GM10266 (cell line): ENCODE measurements at regions not wholly inside any gene's neighbourhood (a gene's known extent, or its start where the extent isn't known, plus 50 kb on each side); places are given as distances from the start of the nearest gene placed in this dataset.
A peak's percentile ranks its signal among the peaks of the same experiment; 100 is the strongest.

Experiments used
- DNase-seq: peaks from one replicate; pipeline ENCODE4 v3.0.0; 2012; ENCODE audit errors: extremely low spot score
- TF ChIP-seq, protein P1 (sequence below): IDR thresholded peaks from 2 replicates; pipeline ENCODE4 v1.5.1; 2012; ENCODE audit warnings: mild to moderate bottlenecking, low read depth; ENCODE audit not compliant: control insufficient read depth, insufficient read depth; ENCODE audit errors: missing control alignments

DNA sequence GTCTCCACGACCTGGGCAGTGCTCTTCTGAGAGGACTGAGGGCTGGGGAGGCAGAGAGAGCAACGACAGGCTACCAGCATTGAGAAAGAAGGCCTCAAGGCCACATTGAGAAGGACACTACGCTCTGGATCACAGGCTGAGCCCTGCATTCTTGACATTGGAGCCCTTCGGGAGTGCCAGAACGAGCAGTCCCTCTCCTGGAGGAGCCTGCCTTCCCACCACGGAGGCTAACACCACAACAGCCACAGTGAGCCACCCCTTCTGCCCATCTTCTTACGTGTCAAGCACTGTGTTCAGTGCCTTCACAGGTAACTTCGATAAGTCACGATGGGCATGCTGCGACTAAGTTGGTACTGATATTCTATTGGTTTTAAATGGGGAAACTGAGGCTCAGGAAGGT is 267.8 kb downstream of the RPS24 start:
- DNase-seq = no peak
- TF ChIP-seq, protein P1, sequence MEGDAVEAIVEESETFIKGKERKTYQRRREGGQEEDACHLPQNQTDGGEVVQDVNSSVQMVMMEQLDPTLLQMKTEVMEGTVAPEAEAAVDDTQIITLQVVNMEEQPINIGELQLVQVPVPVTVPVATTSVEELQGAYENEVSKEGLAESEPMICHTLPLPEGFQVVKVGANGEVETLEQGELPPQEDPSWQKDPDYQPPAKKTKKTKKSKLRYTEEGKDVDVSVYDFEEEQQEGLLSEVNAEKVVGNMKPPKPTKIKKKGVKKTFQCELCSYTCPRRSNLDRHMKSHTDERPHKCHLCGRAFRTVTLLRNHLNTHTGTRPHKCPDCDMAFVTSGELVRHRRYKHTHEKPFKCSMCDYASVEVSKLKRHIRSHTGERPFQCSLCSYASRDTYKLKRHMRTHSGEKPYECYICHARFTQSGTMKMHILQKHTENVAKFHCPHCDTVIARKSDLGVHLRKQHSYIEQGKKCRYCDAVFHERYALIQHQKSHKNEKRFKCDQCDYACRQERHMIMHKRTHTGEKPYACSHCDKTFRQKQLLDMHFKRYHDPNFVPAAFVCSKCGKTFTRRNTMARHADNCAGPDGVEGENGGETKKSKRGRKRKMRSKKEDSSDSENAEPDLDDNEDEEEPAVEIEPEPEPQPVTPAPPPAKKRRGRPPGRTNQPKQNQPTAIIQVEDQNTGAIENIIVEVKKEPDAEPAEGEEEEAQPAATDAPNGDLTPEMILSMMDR = no peak

DNA sequence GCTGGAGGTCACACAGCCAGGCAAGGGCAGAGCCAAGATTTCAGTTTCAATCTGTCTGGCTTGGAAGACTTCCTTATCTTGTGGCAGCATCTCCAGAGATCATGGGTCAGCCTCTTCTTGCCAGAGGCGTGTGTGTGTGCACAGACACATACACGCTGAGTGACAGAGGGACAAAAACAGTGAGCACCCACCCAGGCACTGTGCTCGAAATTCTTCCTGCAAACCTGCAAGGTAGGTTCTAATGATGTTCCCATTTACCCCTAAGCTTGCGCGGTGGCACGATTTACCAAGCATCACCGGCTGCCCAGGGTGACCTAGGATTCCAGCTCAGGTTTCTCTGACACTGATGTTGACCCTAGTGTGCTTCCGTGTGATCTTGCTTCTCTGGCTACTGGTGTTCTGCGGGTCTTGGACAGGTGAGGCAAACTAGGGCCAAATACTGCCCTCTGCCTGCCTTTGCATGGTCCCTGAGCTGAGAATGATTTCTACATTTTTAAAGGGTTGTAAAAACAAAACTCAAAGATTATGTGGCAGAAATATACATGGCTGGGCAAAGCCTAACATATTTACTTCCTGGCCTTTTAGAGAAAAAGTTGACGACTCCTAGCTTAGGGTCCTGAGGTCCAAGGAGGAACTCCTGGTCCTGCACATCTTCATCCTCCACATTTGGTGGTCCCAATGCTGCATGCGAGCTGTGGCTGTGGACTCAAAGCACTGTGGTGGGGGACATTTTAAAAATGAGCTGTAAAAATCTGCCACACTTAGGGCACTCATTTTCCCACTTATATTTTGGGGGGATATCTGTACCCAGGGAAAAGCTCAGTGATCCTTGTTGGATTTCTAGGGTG is 268.5 kb downstream of the RPS24 start:
- TF ChIP-seq, protein P1 = no peak
- no peak for DNase-seq

DNA sequence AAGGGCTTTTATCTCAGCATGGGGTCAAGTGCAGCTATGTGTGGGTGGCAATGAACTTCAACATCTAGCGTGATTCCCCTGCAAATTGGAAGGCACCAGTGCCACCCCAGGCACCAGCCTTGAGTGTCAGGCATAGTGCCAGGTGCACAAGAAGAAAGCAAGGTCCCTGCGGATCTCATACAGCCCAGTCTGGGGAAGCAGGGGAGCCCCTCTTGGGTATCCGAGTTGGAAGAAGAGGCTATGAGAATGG is 269.0 kb downstream of the RPS24 start:
- TF ChIP-seq, protein P1 = no peak
- DNase-seq = no peak

DNA sequence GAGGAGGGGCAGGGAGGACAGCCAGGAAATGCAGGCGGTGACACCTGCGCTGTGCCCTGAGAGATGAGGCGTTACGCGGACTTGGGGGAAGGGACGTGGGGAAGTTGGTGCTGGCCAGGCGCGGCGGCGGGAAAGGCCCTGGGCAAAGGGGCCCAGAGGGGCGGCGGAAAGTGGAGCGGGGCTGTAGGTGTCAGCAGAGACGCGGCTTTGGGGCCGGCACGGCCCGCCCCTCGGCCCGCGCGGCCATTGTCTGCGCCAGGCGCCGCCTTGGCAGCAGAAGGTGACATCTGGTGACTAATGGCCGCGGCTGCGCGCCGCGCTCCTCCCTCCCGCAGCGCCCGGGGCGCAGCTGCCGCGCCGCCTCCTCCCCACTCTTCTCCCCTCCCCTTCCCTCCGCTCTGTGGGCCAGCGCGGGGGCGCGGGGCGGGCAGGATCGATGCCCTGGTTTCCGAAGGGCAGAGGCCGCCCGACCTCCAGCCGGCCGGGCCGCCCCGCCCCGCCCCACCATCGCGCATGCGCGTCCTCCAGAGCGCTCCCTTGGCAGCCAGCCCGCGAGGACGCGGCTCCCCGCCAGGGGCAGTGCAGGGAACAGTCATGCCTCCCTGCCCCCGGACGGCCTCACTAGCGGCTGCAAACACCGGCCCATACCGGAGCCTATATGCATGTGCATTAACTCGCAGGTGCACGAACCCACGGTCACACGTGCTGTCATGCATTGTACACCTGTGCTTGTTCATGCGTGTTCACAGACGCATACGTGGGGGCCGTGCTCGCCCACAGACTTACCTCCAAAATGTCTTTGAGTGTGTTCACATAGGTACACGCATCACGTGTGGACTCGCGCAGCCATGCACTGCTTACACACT is 269.6 kb downstream of the RPS24 start:
- peak; percentile 97 for DNase-seq
- TF ChIP-seq, protein P1 = peak; percentile 79

DNA sequence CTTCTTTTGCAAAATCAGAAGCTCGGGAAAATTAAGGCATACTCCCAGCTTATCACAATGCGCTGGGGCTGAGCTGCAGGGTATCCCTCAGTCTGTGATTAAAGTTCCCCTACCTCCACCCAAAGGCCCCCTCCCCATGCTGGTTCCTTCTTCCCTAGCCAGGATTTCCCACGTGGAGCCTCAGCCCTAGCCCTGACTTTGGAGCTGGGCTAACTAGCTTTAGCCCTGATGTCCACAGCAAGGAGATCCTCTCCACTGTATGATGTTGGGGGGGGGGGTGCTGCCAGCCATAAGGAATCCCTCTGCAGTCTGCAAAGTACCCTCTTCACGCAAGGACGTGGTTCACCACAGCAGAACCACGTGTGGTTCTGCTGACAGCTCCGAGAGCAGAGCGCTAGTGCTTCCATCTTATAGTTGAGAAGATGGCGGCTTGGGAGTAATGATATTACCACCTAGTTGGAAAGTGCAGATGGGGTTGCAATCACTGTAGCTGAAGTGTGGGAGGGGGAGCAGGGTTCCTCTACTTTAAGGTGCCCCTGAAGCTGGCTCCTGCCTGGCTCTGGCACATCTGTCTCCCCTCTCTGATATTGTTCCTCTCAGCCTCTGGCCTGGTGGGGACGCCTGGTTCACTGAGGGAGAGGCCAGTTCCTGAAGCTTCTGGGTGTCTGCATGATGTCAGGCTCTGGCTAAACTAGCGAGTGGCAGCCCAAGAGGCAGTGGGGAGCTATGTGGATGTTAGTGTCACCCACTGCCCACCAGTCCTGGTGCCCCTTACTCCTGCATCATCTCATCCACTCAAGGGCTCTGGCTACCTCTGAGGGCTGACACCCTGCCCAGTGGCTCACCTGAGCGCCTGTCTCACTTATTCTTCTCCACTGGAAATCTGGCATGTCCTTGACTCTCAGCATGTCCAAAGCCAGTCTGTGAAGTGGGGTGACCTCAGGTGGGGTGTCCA is 270.7 kb downstream of the RPS24 start:
- DNase-seq = no peak
- TF ChIP-seq, protein P1 = no peak

DNA sequence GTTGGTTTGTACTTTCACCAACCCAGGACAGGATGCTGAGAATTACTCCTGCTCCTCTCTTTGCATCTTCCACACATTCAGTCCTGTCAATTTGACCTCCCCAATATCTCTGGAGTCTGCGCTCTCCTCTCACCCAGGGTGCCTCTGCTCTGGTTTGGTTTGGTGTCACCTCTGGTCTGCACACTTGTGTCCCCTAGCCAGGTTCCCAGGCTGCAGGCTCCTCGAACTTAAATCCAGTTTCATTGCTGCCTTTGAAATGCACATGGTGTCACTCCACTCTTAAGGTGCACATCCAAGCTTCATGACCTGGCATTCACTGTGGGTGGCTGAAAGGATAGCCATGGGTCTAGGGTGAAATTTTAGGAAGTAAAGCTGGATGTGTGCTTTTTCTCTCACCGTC is 271.6 kb downstream of the RPS24 start:
- TF ChIP-seq, protein P1 = no peak

DNA sequence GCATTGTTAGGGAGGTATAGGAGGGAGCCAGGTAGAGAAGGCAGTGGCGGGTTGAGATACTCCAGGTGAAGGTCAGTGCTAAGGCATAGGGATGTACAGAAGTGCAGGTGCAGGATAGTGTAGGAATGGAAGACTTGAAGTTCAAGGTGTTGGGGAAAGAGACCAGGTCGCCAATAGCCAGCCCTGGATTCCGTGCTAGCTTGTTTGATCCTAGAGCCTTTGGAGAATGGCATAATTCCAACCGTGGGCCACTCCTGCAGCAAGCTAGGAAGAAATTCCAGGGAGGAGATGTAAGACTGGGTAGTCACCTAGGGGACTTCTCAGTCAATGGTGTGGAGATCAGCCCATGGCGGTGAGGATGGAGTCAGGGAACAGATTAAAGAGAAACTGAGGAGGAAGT is 272.7 kb downstream of the RPS24 start:
- TF ChIP-seq, protein P1 = no peak
- no peak for DNase-seq

More for the DNA sequence above, 271.6 kb downstream of the RPS24 start:
- no peak for DNase-seq
